ENCODE measurements at regions not wholly inside any gene's neighbourhood (a gene's known extent, or its start where the extent isn't known, plus 50 kb on each side); places are given as distances from the start of the nearest gene placed in this dataset.

DNA sequence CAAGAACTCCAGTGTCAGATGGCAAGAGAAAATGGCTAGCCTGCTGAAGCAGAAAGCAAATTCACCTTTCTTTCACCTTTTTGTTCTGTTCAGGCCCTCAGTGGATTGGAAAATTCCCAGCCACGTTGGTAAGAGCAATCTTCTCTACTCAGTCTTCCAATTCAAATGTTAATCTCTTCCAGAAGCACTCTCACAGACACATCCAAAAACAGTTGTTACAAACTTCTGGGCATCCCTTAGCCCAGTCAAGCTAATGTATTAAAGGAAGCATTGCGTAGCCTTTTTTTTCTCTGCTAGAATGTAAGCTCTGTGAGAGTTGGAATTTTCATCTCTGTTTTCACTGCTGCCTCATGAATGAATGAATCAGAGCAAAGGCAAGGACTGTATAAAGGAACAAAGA lies 109.2 kb upstream of the ROBO2 start (continued):
- TF ChIP-seq SKIL (IDR thresholded peaks at IDR 0.05; ENCODE audit: low read depth, poor library complexity, severe bottlenecking): no peak
- TF ChIP-seq SIX5 (IDR thresholded peaks at IDR 0.05; ENCODE audit: low read depth, low read length, severe bottlenecking): no peak
- TF ChIP-seq BHLHE40 (IDR thresholded peaks at IDR 0.05; ENCODE audit: borderline replicate concordance in 1 of 2, low read depth in 2 of 2, low read length in 1 of 2): no peak
- TF ChIP-seq HCFC1 (IDR thresholded peaks at IDR 0.05; ENCODE audit: low read length): no peak
- no peak for TF ChIP-seq E2F4 (IDR thresholded peaks at IDR 0.05; ENCODE audit: low read depth, low read length)
- TF ChIP-seq DPF2 (IDR thresholded peaks at IDR 0.05): no peak
- no peak for TF ChIP-seq SP1 (IDR thresholded peaks at IDR 0.05; ENCODE audit: low read depth, low read length)

- Histone ChIP-seq H3K36me3 (ENCODE audit: control insufficient read depth in 2 of 2, insufficient read depth in 2 of 2, low read length in 1 of 2) (no peaks in the 10 kb centered on the region), H3K9ac (ENCODE audit: control insufficient read depth, insufficient read depth, low read length) (no peak overlapping the region), H3K4me2 (ENCODE audit: control insufficient read depth, insufficient read depth) (no peak overlapping the region), H3K4me1 (ENCODE audit: control insufficient read depth, insufficient read depth, low read length) (no peaks in the 10 kb centered on the region), H3K9me3 (replicated peaks; ENCODE audit: control insufficient read depth, insufficient read depth, low read length) (no peaks in the 10 kb centered on the region), H4K20me1 (ENCODE audit: control insufficient read depth, insufficient read depth) (no peaks in the 10 kb centered on the region), H3K27me3 (replicated peaks in 1 of 2; ENCODE audit: control insufficient read depth in 2 of 2, insufficient read depth in 2 of 2, low read length in 1 of 2) (no peaks in the 10 kb centered on the region), H3K27ac (ENCODE audit: control insufficient read depth, insufficient read depth) (no peak overlapping the region), H3K4me3 (no peak overlapping the region), H2AFZ (ENCODE audit: control insufficient read depth, low read depth, low read length) (no peak overlapping the region), H3K79me2 (ENCODE audit: control insufficient read depth, insufficient read depth, low read length) (no peaks in the 10 kb centered on the region)
- RAD21 ChIA-PET (ENCODE audit: unreplicated experiment): no interaction called here
- ATAC-seq (no peak), FAIRE-seq (no peak), DNase-seq (ENCODE audit: low read depth, low spot score) (no peak)
- POLR2A ChIA-PET: no interaction called here
- BruUV-seq (replicated peaks): no TSS peak
- TF ChIP-seq, protein P1, sequence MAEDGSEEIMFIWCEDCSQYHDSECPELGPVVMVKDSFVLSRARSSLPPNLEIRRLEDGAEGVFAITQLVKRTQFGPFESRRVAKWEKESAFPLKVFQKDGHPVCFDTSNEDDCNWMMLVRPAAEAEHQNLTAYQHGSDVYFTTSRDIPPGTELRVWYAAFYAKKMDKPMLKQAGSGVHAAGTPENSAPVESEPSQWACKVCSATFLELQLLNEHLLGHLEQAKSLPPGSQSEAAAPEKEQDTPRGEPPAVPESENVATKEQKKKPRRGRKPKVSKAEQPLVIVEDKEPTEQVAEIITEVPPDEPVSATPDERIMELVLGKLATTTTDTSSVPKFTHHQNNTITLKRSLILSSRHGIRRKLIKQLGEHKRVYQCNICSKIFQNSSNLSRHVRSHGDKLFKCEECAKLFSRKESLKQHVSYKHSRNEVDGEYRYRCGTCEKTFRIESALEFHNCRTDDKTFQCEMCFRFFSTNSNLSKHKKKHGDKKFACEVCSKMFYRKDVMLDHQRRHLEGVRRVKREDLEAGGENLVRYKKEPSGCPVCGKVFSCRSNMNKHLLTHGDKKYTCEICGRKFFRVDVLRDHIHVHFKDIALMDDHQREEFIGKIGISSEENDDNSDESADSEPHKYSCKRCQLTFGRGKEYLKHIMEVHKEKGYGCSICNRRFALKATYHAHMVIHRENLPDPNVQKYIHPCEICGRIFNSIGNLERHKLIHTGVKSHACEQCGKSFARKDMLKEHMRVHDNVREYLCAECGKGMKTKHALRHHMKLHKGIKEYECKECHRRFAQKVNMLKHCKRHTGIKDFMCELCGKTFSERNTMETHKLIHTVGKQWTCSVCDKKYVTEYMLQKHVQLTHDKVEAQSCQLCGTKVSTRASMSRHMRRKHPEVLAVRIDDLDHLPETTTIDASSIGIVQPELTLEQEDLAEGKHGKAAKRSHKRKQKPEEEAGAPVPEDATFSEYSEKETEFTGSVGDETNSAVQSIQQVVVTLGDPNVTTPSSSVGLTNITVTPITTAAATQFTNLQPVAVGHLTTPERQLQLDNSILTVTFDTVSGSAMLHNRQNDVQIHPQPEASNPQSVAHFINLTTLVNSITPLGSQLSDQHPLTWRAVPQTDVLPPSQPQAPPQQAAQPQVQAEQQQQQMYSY (CRISPR knock-in tag; IDR thresholded peaks at IDR 0.05): no peak
- no peak for TF ChIP-seq USF1 (IDR thresholded peaks at IDR 0.05; ENCODE audit: borderline replicate concordance, extremely low read length, insufficient read depth, low read depth, low read length)
- SMC1A ChIA-PET (ENCODE audit: uncharacterized antibody, unreplicated experiment): interaction anchor here (1.6 kb wide), 1 partner anchor 32 kb away, joined by 3 read pairs; no protein-coding TSS in a partner anchor
- intact Hi-C loops (cut with micrococcal nuclease; ENCODE audit: unreplicated experiment): loop anchor here (10.0 kb wide), 1 partner anchor 1148 kb away; the partner anchor contains the start of gene ZNF717
- CTCF ChIA-PET: interaction anchor here (1.6 kb wide), 1 partner anchor 21 kb away, joined by 3 read pairs; no protein-coding TSS in a partner anchor
- in situ Hi-C loops (cut with MboI): no loop called here
- WGBS (ENCODE audit: insufficient coverage, insufficient replicate concordance, low lambda C conversion rate, missing lambda C conversion rate): 86% methylated on average over 1 of the region's 1 CpG
Measured at GRCh38 chr3:76933245-76933644, 106.7 kb upstream of the ROBO2 start.
